Mucosa of stomach (tissue), 1 donor: ENCODE measurements at regions not wholly inside any gene's neighbourhood (a gene's known extent, or its start where the extent isn't known, plus 50 kb on each side); places are given as distances from the start of the nearest gene placed in this dataset.

Experiments used
- H3K27me3 ChIP-seq: one replicate; pipeline ENCODE4 v1.7.0; 2013; ENCODE audit warnings: mild to moderate bottlenecking, low read length; ENCODE audit not compliant: control insufficient read depth, insufficient read depth
- H3K36me3 ChIP-seq: one replicate; pipeline ENCODE4 v1.7.0; 2013; ENCODE audit warnings: low read length; ENCODE audit not compliant: control insufficient read depth, insufficient read depth
- H3K4me1 ChIP-seq: one replicate; pipeline ENCODE4 v1.7.0; 2013; ENCODE audit warnings: mild to moderate bottlenecking, low read length; ENCODE audit not compliant: control insufficient read depth, insufficient read depth
- H3K4me3 ChIP-seq: one replicate; pipeline ENCODE4 v1.7.0; 2013; ENCODE audit warnings: low read length
- H3K9ac ChIP-seq: one replicate; pipeline ENCODE4 v1.7.0; 2013; ENCODE audit warnings: mild to moderate bottlenecking, low read length, moderate library complexity
- H3K9me3 ChIP-seq: one replicate; pipeline ENCODE4 v1.7.0; 2013; ENCODE audit warnings: mild to moderate bottlenecking, low read length, moderate library complexity; ENCODE audit not compliant: control insufficient read depth
- donor health status: Pancreatic carcinoma.

DNA sequence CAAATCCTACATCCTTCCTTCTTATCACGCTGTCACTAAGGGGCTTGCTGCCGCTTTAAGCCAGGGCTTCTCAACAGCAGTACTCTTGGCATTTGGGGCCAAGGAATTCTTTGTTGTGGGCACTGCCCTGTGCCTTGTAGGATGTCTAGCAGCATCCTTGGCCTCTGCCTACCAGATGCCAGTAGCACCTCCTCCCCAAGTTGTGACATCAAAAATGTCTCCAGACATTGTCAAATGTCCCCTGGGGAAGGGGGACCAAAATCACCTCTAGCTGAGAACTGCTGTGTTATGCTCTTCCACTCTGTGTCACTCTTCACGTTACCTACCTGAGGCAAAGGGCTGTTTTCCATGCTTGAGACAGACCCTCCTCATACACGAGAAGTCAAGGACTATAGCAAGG is 400.3 kb upstream of the POU3F1 start:
- Histone ChIP-seq H3K9me3 (no peaks in the 10 kb centered on the region), H3K4me3 (no peak overlapping the region), H3K9ac (no peak overlapping the region), H3K27me3 (peaks cover 13% of the 10 kb centered on the region), H3K4me1 (no peaks in the 10 kb centered on the region), H3K36me3 (no peaks in the 10 kb centered on the region)

DNA sequence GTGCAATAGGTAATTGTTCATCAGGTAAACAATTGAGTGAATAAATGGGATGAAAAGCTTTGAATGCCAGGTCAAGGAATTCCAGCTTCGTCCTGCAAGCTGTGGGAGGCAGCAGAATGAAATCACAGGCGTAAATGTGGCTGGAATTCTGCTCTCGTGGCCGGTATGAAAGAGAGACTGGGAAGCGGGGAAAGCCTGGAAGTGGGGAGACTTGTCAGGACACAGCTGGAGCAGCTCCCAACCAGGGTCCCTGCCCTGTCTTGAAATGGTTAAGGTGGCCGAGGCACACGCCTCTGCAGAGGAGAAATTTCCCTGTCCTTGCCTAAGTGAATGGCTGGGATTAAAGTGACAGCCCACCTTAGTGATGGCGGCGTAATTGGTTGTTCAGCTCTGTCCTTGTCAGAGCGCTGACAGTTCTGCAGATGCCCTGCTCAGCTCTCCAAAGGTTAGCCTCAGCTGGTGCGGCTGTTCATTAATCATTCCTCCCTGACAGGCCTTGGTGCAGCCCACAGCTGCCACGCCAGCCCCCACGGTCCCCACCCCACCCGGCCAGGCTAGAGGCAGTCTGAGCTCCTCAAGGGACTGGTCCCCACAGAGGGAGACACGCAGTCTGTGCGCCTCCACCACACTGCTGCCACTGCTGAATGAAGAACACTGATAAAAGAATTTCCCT is 398.3 kb upstream of the POU3F1 start:
- H3K4me3 ChIP-seq = no peak overlapping the region
- H3K27me3 ChIP-seq = peaks cover 13% of the 10 kb centered on the region
- no peaks in the 10 kb centered on the region for H3K36me3 ChIP-seq
- H3K9ac ChIP-seq = no peak overlapping the region
- no peaks in the 10 kb centered on the region for H3K9me3 ChIP-seq
- no peaks in the 10 kb centered on the region for H3K4me1 ChIP-seq

DNA sequence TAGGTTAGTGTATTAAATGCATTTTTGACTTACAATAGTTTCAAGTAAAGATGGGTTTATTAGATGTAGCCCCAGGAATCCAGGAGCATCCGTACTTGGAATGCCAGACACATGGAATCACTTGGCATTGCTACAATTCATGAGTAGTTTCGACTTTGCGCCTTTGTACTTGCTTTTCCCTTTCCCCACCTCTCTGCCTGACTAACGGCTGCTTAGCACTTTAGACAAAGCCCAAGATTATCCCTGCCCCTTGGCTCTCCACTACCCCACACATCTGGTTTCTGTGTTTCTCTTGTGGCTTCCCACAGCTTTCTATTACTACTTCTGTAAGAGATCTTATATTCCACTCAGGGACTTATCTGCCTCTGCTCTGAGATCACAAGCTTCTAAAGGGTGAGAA is 397.7 kb upstream of the POU3F1 start:
- peaks cover 13% of the 10 kb centered on the region for H3K27me3 ChIP-seq

GRCh38 chr1:38440402-38440801 is 393.8 kb upstream of the POU3F1 start:
- no peak overlapping the region for H3K4me3 ChIP-seq
- H3K9me3 ChIP-seq = no peaks in the 10 kb centered on the region
- no peaks in the 10 kb centered on the region for H3K36me3 ChIP-seq
- H3K4me1 ChIP-seq = no peaks in the 10 kb centered on the region
- H3K9ac ChIP-seq = no peak overlapping the region
- H3K27me3 ChIP-seq = peaks cover 8% of the 10 kb centered on the region

More for the DNA sequence above, 397.7 kb upstream of the POU3F1 start:
- Histone ChIP-seq H3K9ac (no peak overlapping the region), H3K9me3 (no peaks in the 10 kb centered on the region), H3K36me3 (no peaks in the 10 kb centered on the region), H3K4me1 (no peaks in the 10 kb centered on the region), H3K4me3 (no peak overlapping the region)

DNA sequence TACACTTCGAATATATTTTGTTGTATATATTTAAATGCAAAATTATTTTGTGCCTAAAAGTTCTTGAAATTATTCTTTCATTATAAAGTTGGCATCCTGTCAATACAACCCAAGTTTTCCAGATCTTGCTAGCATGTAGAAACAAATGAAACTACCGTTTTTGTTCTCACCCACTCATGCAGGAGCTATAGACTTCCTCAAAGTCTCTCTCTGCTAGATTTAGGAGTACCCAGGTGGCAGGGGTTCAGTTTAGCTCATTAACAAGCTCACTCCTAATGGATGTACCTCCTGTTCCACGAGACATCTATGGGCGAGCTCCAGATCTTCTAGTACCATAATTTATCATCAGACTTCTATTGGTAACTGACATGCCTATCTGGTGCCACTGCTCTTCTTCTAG is 390.2 kb upstream of the POU3F1 start:
- Histone ChIP-seq H3K9ac (no peak overlapping the region), H3K36me3 (no peaks in the 10 kb centered on the region), H3K27me3 (no peaks in the 10 kb centered on the region), H3K9me3 (no peaks in the 10 kb centered on the region), H3K4me1 (no peaks in the 10 kb centered on the region), H3K4me3 (no peak overlapping the region)

- no peaks in the 10 kb centered on the region for H3K27me3 ChIP-seq
- no peaks in the 10 kb centered on the region for H3K9me3 ChIP-seq
- H3K36me3 ChIP-seq = no peaks in the 10 kb centered on the region
- no peak overlapping the region for H3K9ac ChIP-seq
- no peak overlapping the region for H3K4me3 ChIP-seq
- no peaks in the 10 kb centered on the region for H3K4me1 ChIP-seq
Observed at GRCh38 chr1:38436006-38436405, 389.4 kb upstream of the POU3F1 start.

GRCh38 chr1:38433084-38433722 is 386.6 kb upstream of the POU3F1 start:
- H3K4me3 ChIP-seq = no peak overlapping the region
- H3K27me3 ChIP-seq = no peaks in the 10 kb centered on the region
- no peaks in the 10 kb centered on the region for H3K9me3 ChIP-seq
- H3K9ac ChIP-seq = no peak overlapping the region
- H3K4me1 ChIP-seq = no peaks in the 10 kb centered on the region
- H3K36me3 ChIP-seq = no peaks in the 10 kb centered on the region

- H3K4me1 ChIP-seq = no peaks in the 10 kb centered on the region
- H3K9ac ChIP-seq = no peak overlapping the region
- H3K27me3 ChIP-seq = no peaks in the 10 kb centered on the region
- H3K4me3 ChIP-seq = no peak overlapping the region
- no peaks in the 10 kb centered on the region for H3K36me3 ChIP-seq
- H3K9me3 ChIP-seq = no peaks in the 10 kb centered on the region
Observed at GRCh38 chr1:38431535-38432376, 385.2 kb upstream of the POU3F1 start.

DNA sequence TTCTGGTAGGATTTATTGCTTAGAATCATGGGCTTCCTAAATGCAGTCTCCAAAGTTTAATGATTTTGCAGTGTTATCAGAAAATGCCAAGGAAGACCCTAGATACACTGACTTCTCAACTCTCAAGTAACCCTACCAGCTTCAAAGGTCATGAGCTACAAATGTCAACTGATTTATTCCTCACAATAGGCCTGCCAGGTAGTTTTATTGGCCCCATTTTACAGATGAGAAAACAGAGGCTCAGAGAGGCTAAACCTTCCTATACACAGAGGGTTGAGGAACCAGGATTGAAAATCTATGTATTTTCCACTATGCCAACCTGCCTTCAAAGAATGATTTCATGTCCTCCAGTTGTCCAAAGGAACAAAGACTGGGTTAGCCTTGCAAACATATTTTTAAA is 384.4 kb upstream of the POU3F1 start:
- Histone ChIP-seq H3K9me3 (no peaks in the 10 kb centered on the region), H3K27me3 (no peaks in the 10 kb centered on the region), H3K4me1 (no peaks in the 10 kb centered on the region), H3K36me3 (no peaks in the 10 kb centered on the region), H3K9ac (no peak overlapping the region), H3K4me3 (no peak overlapping the region)

DNA sequence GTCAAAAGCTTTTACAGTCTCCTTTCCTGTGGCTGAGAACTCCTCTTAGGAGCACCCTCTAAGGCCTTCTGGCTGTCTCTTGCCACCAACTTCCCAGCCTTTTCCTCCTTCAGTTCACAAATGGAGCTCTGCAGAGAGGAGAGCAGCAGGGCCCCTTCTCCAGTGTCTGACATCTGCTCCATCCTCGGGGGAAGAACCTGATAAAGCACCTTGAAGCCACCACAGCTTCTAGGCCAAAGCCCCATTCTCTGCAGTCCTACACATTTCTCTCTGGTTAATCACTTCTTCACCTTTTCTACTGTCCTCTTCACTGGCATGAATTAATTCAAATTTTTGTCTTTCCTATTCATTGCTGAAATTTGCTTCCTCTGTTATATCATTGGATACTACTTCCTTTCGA is 378.1 kb upstream of the POU3F1 start:
- H3K4me3 ChIP-seq = no peak overlapping the region
- H3K27me3 ChIP-seq = no peaks in the 10 kb centered on the region
- no peak overlapping the region for H3K9ac ChIP-seq
- no peaks in the 10 kb centered on the region for H3K4me1 ChIP-seq
- H3K9me3 ChIP-seq = no peaks in the 10 kb centered on the region
- no peaks in the 10 kb centered on the region for H3K36me3 ChIP-seq

DNA sequence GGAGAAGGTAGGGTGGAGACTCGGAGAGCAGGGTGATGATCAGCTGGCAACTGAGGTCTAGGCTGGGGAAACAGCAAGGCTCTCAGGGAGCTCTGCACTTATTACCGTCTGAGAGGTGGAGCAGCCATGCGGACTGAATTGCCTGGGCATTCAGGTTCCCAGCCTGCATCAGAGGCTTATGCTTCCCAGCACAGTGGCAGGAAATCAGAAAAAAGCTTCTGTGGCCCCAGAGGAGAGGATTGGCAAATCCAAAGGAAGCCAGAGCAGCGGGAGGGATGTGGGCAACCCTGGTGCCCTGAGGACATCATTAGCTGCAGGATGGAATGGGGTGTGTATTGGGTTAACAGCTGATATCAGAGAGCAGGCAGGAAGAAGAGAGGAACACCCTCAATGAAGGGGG is 374.1 kb upstream of the POU3F1 start:
- H3K27me3 ChIP-seq = no peaks in the 10 kb centered on the region
- H3K9me3 ChIP-seq = no peaks in the 10 kb centered on the region
- H3K36me3 ChIP-seq = no peaks in the 10 kb centered on the region
- H3K9ac ChIP-seq = no peak overlapping the region
- no peak overlapping the region for H3K4me3 ChIP-seq
- H3K4me1 ChIP-seq = no peaks in the 10 kb centered on the region
